Thoracic aorta (tissue), 2 donors: ENCODE measurements at regions not wholly inside any gene's neighbourhood (a gene's known extent, or its start where the extent isn't known, plus 50 kb on each side); places are given as distances from the start of the nearest gene placed in this dataset.
"Not testable (repeated sequence)": the region's sequence is repeated elsewhere in the genome, so short reads cannot be mapped to it uniquely, and the experiment has no call there.

ENCODE experiments used
- ATAC-seq: fragments of 150-250 bp; one replicate; pipeline ENCODE4 v1.8.0; 2017; ENCODE audit warnings: low read depth; ENCODE audit not compliant: insufficient number of reproducible peaks, low FRiP score
- DNase-seq: peaks from one replicate; pipeline ENCODE4 v3.0.0-alpha.2; 2020; ENCODE audit warnings: low spot score
- H3K27ac ChIP-seq, 2 donors: fragments of 200-600 bp; sonication (generic); 1 replicate in 1 of 2; 2 replicates in 1 of 2; pipeline ENCODE4 v1.5.1; 2016; ENCODE audit warnings: mild to moderate bottlenecking in 2 of 2, moderate library complexity in 2 of 2
- H3K27me3 ChIP-seq: fragments of 200-600 bp; sonication (generic); replicated peaks from 2 replicates; pipeline ENCODE4 v1.6.0; 2016; ENCODE audit warnings: mild to moderate bottlenecking; ENCODE audit not compliant: insufficient read depth
- H3K36me3 ChIP-seq: fragments of 200-600 bp; sonication (generic); one replicate; pipeline ENCODE4 v1.5.1; 2016
- H3K4me1 ChIP-seq, 2 donors: fragments of 200-600 bp; sonication (generic); 1 replicate in 1 of 2; 2 replicates in 1 of 2; pipeline versions ENCODE4 v1.5.1 to v1.6.0; 2016; ENCODE audit warnings: low read depth in 2 of 2, mild to moderate bottlenecking in 1 of 2; ENCODE audit not compliant: control insufficient read depth in 1 of 2
- H3K4me3 ChIP-seq: fragments of 200-600 bp; sonication (generic); 2 replicates; pipeline ENCODE4 v1.5.1; 2016; ENCODE audit warnings: mild to moderate bottlenecking
- H3K9me3 ChIP-seq: fragments of 200-600 bp; sonication (generic); 2 replicates; pipeline ENCODE4 v1.5.1; 2016
- CTCF ChIP-seq: fragments of 200-600 bp; sonication (generic); IDR thresholded peaks from one replicate; pipeline ENCODE4 v1.5.1; 2019; ENCODE audit warnings: antibody characterized with exemption

- no peak for TF ChIP-seq CTCF
- Histone ChIP-seq H3K27ac (no peak overlapping the region), H3K36me3 (no peaks in the 10 kb centered on the region), H3K9me3 (no peaks in the 10 kb centered on the region), H3K4me1 (peaks cover 6 to 14% of the 10 kb centered on the region in 2 donors), H3K27me3 (no peaks in the 10 kb centered on the region), H3K4me3 (no peak overlapping the region)
- ATAC-seq, result no peak
- DNase-seq, result no peak
These were observed 134.8 kb upstream of the EGLN3 start for GRCh38 chr14:34085695-34086094.

GRCh38 chr14:34081576-34082136 is 130.8 kb upstream of the EGLN3 start:
- peak; percentile 69 for ATAC-seq
- DNase-seq, result no peak
- no peaks in the 10 kb centered on the region for H3K27me3 ChIP-seq
- H3K27ac ChIP-seq, result peak overlapping the region in 1 of 2 donors; percentile 56
- TF ChIP-seq CTCF, result no peak
- no peaks in the 10 kb centered on the region for H3K9me3 ChIP-seq
- H3K4me1 ChIP-seq, result peaks cover 6 to 16% of the 10 kb centered on the region in 2 donors
- no peaks in the 10 kb centered on the region for H3K36me3 ChIP-seq
- H3K4me3 ChIP-seq, result no peak overlapping the region

DNA sequence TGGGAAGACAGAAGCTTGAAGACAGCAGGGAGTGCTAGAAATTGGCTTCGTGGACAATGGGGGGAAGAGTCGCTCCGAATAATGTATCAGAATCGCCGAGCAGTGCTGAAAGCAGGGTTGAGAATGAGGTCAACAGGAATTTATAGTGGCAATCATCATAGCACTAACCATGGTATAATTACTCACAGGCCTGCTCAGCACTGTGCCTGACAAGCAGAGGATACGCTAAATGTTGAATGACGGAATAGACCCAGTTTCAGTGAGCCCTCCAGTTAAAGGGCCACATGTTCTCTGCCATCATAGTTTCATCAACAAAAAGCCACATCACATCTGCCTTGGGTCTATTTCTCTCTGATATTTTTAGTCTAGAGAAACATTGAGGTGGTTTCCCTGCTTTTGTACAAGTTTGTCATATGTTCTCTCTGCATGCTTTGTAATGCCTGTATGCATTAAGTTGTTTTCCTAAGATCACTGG is 130.3 kb upstream of the EGLN3 start:
- Histone ChIP-seq H3K4me3 (no peak overlapping the region), H3K4me1 (peaks cover 6 to 16% of the 10 kb centered on the region in 2 donors), H3K36me3 (no peaks in the 10 kb centered on the region), H3K27ac (peak overlapping the region in 1 of 2 donors; percentile 56), H3K9me3 (no peaks in the 10 kb centered on the region), H3K27me3 (no peaks in the 10 kb centered on the region)
- DNase-seq (no peak), ATAC-seq (peak; percentile 16)
- no peak for TF ChIP-seq CTCF

DNA sequence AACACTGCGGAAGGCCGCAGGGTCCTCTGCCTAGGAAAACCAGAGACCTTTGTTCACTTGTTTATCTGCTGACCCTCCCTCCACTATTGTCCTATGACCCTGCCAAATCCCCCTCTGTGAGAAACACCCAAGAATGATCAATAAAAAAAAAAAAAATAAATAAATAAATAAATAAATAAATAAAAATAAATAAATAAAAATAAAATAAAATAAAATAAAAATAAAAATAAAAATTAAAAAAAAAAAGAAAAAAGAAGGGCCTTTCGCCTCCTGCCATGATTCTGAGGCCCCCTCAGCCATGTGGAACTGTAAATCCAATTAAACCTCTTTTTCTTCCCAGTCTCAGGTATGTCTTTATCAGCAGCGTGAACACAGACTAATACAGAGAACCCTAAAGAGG is 128.8 kb upstream of the EGLN3 start:
- ATAC-seq, H3K9me3 ChIP-seq, H3K4me3 ChIP-seq, H3K27ac ChIP-seq, H3K36me3 ChIP-seq, DNase-seq, H3K27me3 ChIP-seq: not testable (repeated sequence)
- peaks cover 6 to 16% of the 10 kb centered on the region in 2 donors for H3K4me1 ChIP-seq

GRCh38 chr14:34078117-34078743 is 127.4 kb upstream of the EGLN3 start:
- no peaks in the 10 kb centered on the region for H3K27me3 ChIP-seq
- DNase-seq (no peak), ATAC-seq (no peak)
- H3K4me1 ChIP-seq, result peaks cover 6 to 16% of the 10 kb centered on the region in 2 donors
- no peaks in the 10 kb centered on the region for H3K9me3 ChIP-seq
- H3K36me3 ChIP-seq, result no peaks in the 10 kb centered on the region
- H3K27ac ChIP-seq, result no peak overlapping the region
- TF ChIP-seq CTCF, result no peak
- no peak overlapping the region for H3K4me3 ChIP-seq
